HEK293 (cell line): ENCODE measurements at regions not wholly inside any gene's neighbourhood (a gene's known extent, or its start where the extent isn't known, plus 50 kb on each side); places are given as distances from the start of the nearest gene placed in this dataset.

Experiments
- ZNF140 ChIP-seq: fragments of 450-650 bp; formaldehyde crosslinking; IDR thresholded peaks from 2 replicates; pipeline ENCODE4 v1.5.1; 2016; ENCODE audit warnings: missing biosample characterization, missing genetic modification characterization
- ZNF146 ChIP-seq: fragments of 450-650 bp; formaldehyde crosslinking; IDR thresholded peaks from 2 replicates; pipeline ENCODE4 v1.5.1; 2016; ENCODE audit warnings: missing biosample characterization, missing genetic modification characterization
- ZNF561 ChIP-seq: fragments of 450-650 bp; IDR thresholded peaks from 2 replicates; pipeline ENCODE4 v1.5.1; 2018; ENCODE audit warnings: missing biosample characterization, missing genetic modification characterization, borderline replicate concordance
- ZNF777 ChIP-seq: fragments of 450-650 bp; formaldehyde crosslinking; IDR thresholded peaks from 2 replicates; pipeline ENCODE4 v1.5.1; 2017; ENCODE audit warnings: missing biosample characterization, missing genetic modification characterization, borderline replicate concordance
- TF ChIP-seq, protein P1 (sequence below): sonication (generic); formaldehyde crosslinking; IDR thresholded peaks from 2 replicates; pipeline ENCODE4 v1.8.1; 2022; ENCODE audit warnings: mild to moderate bottlenecking, moderate library complexity, missing genetic modification reagents
- TF ChIP-seq, protein P2 (sequence below): fragments of 450-650 bp; formaldehyde crosslinking; IDR thresholded peaks from 2 replicates; pipeline ENCODE4 v1.5.1; 2016; ENCODE audit warnings: missing biosample characterization, missing genetic modification characterization, borderline replicate concordance
- TF ChIP-seq, protein P3 (sequence below): fragments of 450-650 bp; formaldehyde crosslinking; IDR thresholded peaks from 2 replicates; pipeline ENCODE4 v1.5.1; 2016; ENCODE audit warnings: missing biosample characterization, missing genetic modification characterization

DNA sequence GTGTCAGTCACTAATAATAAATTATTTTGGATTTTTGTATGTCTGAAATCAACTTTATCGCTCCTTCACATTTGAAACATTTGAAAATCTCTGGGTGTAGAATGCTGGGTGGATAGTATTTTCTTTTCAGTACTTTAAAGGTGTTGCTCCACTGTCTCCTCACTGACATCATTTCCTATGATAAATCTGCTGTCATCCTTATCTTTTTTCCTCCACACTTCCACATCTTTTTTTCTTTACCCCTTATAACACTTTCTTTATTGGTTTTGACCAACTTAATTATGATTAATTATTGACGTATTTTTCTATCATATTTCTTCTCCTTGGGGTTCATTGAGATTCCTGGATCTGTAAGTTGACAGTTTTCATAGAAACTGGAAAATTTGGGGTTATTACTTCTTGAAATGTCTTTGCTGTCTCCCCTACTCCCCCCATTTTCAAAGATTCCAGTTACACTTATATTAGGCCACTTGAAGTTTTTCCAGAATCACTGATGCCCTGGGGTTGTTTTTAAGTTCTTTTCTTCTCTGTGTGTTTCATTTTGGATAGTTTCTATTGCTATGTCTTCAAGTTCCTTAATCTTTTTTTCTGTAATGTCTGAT, 177.5 kb upstream of the DIO3 start:
- TF ChIP-seq, protein P1, sequence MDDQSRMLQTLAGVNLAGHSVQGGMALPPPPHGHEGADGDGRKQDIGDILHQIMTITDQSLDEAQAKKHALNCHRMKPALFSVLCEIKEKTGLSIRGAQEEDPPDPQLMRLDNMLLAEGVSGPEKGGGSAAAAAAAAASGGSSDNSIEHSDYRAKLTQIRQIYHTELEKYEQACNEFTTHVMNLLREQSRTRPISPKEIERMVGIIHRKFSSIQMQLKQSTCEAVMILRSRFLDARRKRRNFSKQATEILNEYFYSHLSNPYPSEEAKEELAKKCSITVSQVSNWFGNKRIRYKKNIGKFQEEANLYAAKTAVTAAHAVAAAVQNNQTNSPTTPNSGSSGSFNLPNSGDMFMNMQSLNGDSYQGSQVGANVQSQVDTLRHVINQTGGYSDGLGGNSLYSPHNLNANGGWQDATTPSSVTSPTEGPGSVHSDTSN: no peak
- TF ChIP-seq, protein P2, sequence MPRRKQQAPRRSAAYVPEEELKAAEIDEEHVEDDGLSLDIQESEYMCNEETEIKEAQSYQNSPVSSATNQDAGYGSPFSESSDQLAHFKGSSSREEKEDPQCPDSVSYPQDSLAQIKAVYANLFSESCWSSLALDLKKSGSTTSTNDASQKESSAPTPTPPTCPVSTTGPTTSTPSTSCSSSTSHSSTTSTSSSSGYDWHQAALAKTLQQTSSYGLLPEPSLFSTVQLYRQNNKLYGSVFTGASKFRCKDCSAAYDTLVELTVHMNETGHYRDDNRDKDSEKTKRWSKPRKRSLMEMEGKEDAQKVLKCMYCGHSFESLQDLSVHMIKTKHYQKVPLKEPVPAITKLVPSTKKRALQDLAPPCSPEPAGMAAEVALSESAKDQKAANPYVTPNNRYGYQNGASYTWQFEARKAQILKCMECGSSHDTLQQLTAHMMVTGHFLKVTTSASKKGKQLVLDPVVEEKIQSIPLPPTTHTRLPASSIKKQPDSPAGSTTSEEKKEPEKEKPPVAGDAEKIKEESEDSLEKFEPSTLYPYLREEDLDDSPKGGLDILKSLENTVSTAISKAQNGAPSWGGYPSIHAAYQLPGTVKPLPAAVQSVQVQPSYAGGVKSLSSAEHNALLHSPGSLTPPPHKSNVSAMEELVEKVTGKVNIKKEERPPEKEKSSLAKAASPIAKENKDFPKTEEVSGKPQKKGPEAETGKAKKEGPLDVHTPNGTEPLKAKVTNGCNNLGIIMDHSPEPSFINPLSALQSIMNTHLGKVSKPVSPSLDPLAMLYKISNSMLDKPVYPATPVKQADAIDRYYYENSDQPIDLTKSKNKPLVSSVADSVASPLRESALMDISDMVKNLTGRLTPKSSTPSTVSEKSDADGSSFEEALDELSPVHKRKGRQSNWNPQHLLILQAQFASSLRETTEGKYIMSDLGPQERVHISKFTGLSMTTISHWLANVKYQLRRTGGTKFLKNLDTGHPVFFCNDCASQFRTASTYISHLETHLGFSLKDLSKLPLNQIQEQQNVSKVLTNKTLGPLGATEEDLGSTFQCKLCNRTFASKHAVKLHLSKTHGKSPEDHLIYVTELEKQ: no peak
- TF ChIP-seq, protein P3, sequence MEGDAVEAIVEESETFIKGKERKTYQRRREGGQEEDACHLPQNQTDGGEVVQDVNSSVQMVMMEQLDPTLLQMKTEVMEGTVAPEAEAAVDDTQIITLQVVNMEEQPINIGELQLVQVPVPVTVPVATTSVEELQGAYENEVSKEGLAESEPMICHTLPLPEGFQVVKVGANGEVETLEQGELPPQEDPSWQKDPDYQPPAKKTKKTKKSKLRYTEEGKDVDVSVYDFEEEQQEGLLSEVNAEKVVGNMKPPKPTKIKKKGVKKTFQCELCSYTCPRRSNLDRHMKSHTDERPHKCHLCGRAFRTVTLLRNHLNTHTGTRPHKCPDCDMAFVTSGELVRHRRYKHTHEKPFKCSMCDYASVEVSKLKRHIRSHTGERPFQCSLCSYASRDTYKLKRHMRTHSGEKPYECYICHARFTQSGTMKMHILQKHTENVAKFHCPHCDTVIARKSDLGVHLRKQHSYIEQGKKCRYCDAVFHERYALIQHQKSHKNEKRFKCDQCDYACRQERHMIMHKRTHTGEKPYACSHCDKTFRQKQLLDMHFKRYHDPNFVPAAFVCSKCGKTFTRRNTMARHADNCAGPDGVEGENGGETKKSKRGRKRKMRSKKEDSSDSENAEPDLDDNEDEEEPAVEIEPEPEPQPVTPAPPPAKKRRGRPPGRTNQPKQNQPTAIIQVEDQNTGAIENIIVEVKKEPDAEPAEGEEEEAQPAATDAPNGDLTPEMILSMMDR (tag by site-specific recombination): no peak
- TF ChIP-seq ZNF140 (tag by site-specific recombination) (no peak), ZNF777 (tag by site-specific recombination) (no peak), ZNF561 (tag by site-specific recombination) (no peak), ZNF146 (tag by site-specific recombination) (no peak)
